HEK293 (cell line): ENCODE measurements at regions not wholly inside any gene's neighbourhood (a gene's known extent, or its start where the extent isn't known, plus 50 kb on each side); places are given as distances from the start of the nearest gene placed in this dataset.

Experiments
- CTCF ChIA-PET: fragments of 350-600 bp; formaldehyde crosslinking; extraction: SDS; loops from one replicate; lab custom pipeline; 2021; ENCODE audit warnings: antibody characterized with exemption; lab: Yijun Ruan, JAX
- POLR2A ChIA-PET: fragments of 300-600 bp; formaldehyde crosslinking; extraction: SDS; loops from one replicate; lab custom pipeline; 2020; ENCODE audit warnings: antibody characterized with exemption, inconsistent platforms; lab: Yijun Ruan, JAX
- H3K27ac ChIP-seq: fragments of 200-500 bp; sonication (Bioruptor generic); 2 replicates; pipeline ENCODE4 v1.5.1; 2014; ENCODE audit warnings: low read depth, low read length, control low read depth, inconsistent platforms; ENCODE audit errors: extremely low read depth
- H3K36me3 ChIP-seq, 2 experiments: fragments of 200-500 bp in 1 of 2; sonication (Bioruptor generic) in 1 of 2; 1 replicate in 1 of 2; 2 replicates in 1 of 2; pipeline ENCODE4 v1.5.1; 2014 to 2017; ENCODE audit warnings: inconsistent platforms in 2 of 2, low read length in 2 of 2; ENCODE audit not compliant: control insufficient read depth in 2 of 2, insufficient read depth in 1 of 2
- H3K4me1 ChIP-seq: fragments of 200-500 bp; sonication (Bioruptor generic); 2 replicates; pipeline ENCODE4 v1.5.1; 2014; ENCODE audit warnings: mild to moderate bottlenecking, low read length, inconsistent platforms; ENCODE audit not compliant: control insufficient read depth, insufficient read depth
- H3K4me3 ChIP-seq: 2 replicates; pipeline ENCODE4 v1.5.1; 2011; ENCODE audit warnings: low read depth, mild to moderate bottlenecking, control low read depth, low read length, moderate library complexity
- H3K9me3 ChIP-seq: fragments of 200-500 bp; sonication (Bioruptor generic); 2 replicates; pipeline ENCODE4 v1.5.1; 2014; ENCODE audit warnings: low read depth, low read length, inconsistent platforms; ENCODE audit not compliant: control insufficient read depth, insufficient read depth
- BCL11B ChIP-seq: fragments of 450-650 bp; formaldehyde crosslinking; IDR thresholded peaks from 2 replicates; pipeline ENCODE4 v1.5.1; 2016; ENCODE audit warnings: low read depth, missing biosample characterization, missing genetic modification characterization
- KLF10 ChIP-seq: fragments of 450-650 bp; IDR thresholded peaks from 2 replicates; pipeline ENCODE4 v1.5.1; 2018; ENCODE audit warnings: missing biosample characterization, mild to moderate bottlenecking, missing genetic modification characterization
- KLF9 ChIP-seq: fragments of 450-650 bp; formaldehyde crosslinking; IDR thresholded peaks from 2 replicates; pipeline ENCODE4 v1.5.1; 2016; ENCODE audit warnings: missing biosample characterization, missing genetic modification characterization, low read depth
- REPIN1 ChIP-seq: fragments of 450-650 bp; formaldehyde crosslinking; IDR thresholded peaks from 2 replicates; pipeline ENCODE4 v1.5.1; 2017; ENCODE audit warnings: missing biosample characterization, missing genetic modification characterization, low read depth
- ZBTB8A ChIP-seq: fragments of 450-650 bp; formaldehyde crosslinking; IDR thresholded peaks from 2 replicates; pipeline ENCODE4 v1.5.1; 2016; ENCODE audit warnings: missing biosample characterization, missing genetic modification characterization
- ZFP3 ChIP-seq: fragments of 450-650 bp; formaldehyde crosslinking; IDR thresholded peaks from 2 replicates; pipeline ENCODE4 v1.5.1; 2016; ENCODE audit warnings: low read depth, missing biosample characterization, missing genetic modification characterization
- ZNF133 ChIP-seq: fragments of 450-650 bp; formaldehyde crosslinking; IDR thresholded peaks from 2 replicates; pipeline ENCODE4 v1.5.1; 2016; ENCODE audit warnings: missing biosample characterization, missing genetic modification characterization
- ZNF354C ChIP-seq: fragments of 450-650 bp; formaldehyde crosslinking; IDR thresholded peaks from 2 replicates; pipeline ENCODE4 v1.5.1; 2016; ENCODE audit warnings: missing biosample characterization, missing genetic modification characterization, low read depth, borderline replicate concordance
- ZNF37A ChIP-seq: fragments of 450-650 bp; IDR thresholded peaks from 2 replicates; pipeline ENCODE4 v1.5.1; 2018; ENCODE audit warnings: missing biosample characterization, missing genetic modification characterization
- ZNF416 ChIP-seq: fragments of 450-650 bp; formaldehyde crosslinking; IDR thresholded peaks from 2 replicates; pipeline ENCODE4 v1.5.1; 2016; ENCODE audit warnings: missing biosample characterization, missing genetic modification characterization
- ZNF707 ChIP-seq: fragments of 450-650 bp; formaldehyde crosslinking; IDR thresholded peaks from 2 replicates; pipeline ENCODE4 v1.5.1; 2016; ENCODE audit warnings: missing biosample characterization, missing genetic modification characterization
- ZNF776 ChIP-seq: fragments of 450-650 bp; formaldehyde crosslinking; IDR thresholded peaks from 2 replicates; pipeline ENCODE4 v1.5.0; 2017; ENCODE audit warnings: missing biosample characterization, missing genetic modification characterization, borderline replicate concordance
- ZSCAN16 ChIP-seq: fragments of 450-650 bp; formaldehyde crosslinking; IDR thresholded peaks from 2 replicates; pipeline ENCODE4 v1.5.1; 2016; ENCODE audit warnings: missing biosample characterization, missing genetic modification characterization
- TF ChIP-seq, protein P1 (sequence below): fragments of 450-650 bp; formaldehyde crosslinking; IDR thresholded peaks from 2 replicates; pipeline ENCODE4; 2016; ENCODE audit warnings: missing biosample characterization, missing genetic modification characterization
- TF ChIP-seq, protein P2 (sequence below): fragments of 450-650 bp; formaldehyde crosslinking; IDR thresholded peaks from 2 replicates; pipeline ENCODE4 v1.5.1; 2016; ENCODE audit warnings: missing biosample characterization, missing genetic modification characterization, low read depth
- TF ChIP-seq, protein P3 (sequence below): fragments of 450-650 bp; formaldehyde crosslinking; conservative IDR thresholded peaks from 2 replicates; pipeline ENCODE4 v1.5.1; 2016; ENCODE audit warnings: low read depth, missing biosample characterization, missing genetic modification characterization
- TF ChIP-seq, protein P4 (sequence below): fragments of 450-650 bp; formaldehyde crosslinking; conservative IDR thresholded peaks from 2 replicates; pipeline ENCODE4 v1.5.1; 2016; ENCODE audit warnings: low read depth, missing biosample characterization, missing genetic modification characterization

DNA sequence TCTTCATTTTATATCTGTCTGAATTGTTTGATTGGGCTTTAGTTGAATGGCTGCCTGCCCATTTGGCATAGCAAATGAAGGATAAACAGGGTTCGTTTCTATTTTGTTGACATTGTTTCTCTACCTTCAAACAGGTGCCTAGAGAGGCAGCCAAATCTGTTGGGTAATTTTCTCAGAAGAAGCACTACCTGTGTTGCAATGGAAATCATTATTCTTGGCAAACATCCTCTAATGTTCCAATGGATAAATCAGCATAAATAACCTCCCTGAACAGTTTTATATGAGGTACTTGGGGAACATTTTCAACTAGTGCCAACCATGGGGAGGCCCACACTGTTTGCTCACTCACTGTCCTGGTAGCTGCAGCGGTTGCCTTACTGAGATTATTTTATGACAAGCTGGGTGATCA, 64.4 kb upstream of the PLPP4 start:
- H3K4me3 ChIP-seq, result no peak overlapping the region
- TF ChIP-seq BCL11B (tag by site-specific recombination) (no peak), ZNF37A (tag by site-specific recombination) (no peak), ZNF354C (tag by site-specific recombination) (no peak), ZFP3 (tag by site-specific recombination) (no peak), ZSCAN16 (no peak)
- TF ChIP-seq, all 188 proteins: peak for 0
- no peaks in the 10 kb centered on the region for H3K9me3 ChIP-seq
- CTCF ChIA-PET, result no interaction called here
- POLR2A ChIA-PET, result no interaction called here
- no peak overlapping the region for H3K27ac ChIP-seq
- H3K4me1 ChIP-seq, result no peaks in the 10 kb centered on the region
- H3K36me3 ChIP-seq, result no peaks in the 10 kb centered on the region

DNA sequence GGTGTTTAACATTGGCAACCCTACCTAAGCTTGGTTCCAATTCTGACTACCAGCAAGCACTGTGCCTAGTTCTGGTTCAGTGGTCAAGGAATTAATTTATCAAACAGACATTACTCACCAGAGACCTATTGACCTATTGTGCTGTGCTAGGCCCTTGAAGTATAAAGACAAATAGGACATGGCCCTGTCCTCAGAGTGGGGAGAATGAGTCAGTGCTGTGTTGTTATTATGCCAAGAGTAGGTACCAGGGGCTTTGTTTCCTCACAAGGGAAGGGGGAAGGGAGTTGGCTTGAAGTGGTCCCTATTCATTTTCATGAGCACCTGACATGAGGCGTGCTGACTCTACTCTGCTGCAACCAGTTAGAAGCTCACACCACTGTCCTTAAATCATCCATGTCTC, 62.6 kb upstream of the PLPP4 start:
- no peaks in the 10 kb centered on the region for H3K36me3 ChIP-seq
- H3K27ac ChIP-seq, result no peak overlapping the region
- ChIA-PET POLR2A (no interaction called here), CTCF (no interaction called here)
- no peak overlapping the region for H3K4me3 ChIP-seq
- no peaks in the 10 kb centered on the region for H3K4me1 ChIP-seq
- no peaks in the 10 kb centered on the region for H3K9me3 ChIP-seq
- no peak for TF ChIP-seq ZNF133 (tag by site-specific recombination)
- TF ChIP-seq, protein P1, sequence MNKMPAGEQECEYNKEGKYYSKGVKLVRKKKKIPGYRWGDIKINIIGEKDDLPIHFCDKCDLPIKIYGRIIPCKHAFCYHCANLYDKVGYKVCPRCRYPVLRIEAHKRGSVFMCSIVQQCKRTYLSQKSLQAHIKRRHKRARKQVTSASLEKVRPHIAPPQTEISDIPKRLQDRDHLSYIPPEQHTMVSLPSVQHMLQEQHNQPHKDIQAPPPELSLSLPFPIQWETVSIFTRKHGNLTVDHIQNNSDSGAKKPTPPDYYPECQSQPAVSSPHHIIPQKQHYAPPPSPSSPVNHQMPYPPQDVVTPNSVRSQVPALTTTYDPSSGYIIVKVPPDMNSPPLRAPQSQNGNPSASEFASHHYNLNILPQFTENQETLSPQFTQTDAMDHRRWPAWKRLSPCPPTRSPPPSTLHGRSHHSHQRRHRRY, result no peak
- TF ChIP-seq KLF9, result no peak
- no peak for TF ChIP-seq ZBTB8A (tag by site-specific recombination)
- TF ChIP-seq KLF10 (tag by site-specific recombination), result no peak
- TF ChIP-seq, protein P2, sequence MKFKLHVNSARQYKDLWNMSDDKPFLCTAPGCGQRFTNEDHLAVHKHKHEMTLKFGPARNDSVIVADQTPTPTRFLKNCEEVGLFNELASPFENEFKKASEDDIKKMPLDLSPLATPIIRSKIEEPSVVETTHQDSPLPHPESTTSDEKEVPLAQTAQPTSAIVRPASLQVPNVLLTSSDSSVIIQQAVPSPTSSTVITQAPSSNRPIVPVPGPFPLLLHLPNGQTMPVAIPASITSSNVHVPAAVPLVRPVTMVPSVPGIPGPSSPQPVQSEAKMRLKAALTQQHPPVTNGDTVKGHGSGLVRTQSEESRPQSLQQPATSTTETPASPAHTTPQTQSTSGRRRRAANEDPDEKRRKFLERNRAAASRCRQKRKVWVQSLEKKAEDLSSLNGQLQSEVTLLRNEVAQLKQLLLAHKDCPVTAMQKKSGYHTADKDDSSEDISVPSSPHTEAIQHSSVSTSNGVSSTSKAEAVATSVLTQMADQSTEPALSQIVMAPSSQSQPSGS, result no peak
- no peak for TF ChIP-seq ZNF776
- no peak for TF ChIP-seq ZNF416 (tag by site-specific recombination)
- TF ChIP-seq, protein P3, sequence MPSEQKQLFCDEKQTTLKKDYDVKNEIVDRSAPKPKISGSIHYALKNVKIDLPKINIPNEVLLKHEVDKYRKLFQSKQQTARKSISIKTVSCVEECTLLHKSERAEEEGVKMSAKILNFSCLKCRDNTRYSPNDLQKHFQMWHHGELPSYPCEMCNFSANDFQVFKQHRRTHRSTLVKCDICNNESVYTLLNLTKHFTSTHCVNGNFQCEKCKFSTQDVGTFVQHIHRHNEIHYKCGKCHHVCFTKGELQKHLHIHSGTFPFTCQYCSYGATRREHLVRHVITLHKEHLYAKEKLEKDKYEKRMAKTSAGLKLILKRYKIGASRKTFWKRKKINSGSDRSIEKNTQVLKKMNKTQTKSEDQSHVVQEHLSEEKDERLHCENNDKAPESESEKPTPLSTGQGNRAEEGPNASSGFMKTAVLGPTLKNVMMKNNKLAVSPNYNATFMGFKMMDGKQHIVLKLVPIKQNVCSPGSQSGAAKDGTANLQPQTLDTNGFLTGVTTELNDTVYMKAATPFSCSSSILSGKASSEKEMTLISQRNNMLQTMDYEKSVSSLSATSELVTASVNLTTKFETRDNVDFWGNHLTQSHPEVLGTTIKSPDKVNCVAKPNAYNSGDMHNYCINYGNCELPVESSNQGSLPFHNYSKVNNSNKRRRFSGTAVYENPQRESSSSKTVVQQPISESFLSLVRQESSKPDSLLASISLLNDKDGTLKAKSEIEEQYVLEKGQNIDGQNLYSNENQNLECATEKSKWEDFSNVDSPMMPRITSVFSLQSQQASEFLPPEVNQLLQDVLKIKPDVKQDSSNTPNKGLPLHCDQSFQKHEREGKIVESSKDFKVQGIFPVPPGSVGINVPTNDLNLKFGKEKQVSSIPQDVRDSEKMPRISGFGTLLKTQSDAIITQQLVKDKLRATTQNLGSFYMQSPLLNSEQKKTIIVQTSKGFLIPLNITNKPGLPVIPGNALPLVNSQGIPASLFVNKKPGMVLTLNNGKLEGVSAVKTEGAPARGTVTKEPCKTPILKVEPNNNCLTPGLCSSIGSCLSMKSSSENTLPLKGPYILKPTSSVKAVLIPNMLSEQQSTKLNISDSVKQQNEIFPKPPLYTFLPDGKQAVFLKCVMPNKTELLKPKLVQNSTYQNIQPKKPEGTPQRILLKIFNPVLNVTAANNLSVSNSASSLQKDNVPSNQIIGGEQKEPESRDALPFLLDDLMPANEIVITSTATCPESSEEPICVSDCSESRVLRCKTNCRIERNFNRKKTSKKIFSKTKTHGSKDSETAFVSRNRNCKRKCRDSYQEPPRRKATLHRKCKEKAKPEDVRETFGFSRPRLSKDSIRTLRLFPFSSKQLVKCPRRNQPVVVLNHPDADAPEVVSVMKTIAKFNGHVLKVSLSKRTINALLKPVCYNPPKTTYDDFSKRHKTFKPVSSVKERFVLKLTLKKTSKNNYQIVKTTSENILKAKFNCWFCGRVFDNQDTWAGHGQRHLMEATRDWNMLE (tag by site-specific recombination), result no peak
- TF ChIP-seq REPIN1 (tag by site-specific recombination), result no peak
- no peak for TF ChIP-seq ZNF707
- TF ChIP-seq, protein P4, sequence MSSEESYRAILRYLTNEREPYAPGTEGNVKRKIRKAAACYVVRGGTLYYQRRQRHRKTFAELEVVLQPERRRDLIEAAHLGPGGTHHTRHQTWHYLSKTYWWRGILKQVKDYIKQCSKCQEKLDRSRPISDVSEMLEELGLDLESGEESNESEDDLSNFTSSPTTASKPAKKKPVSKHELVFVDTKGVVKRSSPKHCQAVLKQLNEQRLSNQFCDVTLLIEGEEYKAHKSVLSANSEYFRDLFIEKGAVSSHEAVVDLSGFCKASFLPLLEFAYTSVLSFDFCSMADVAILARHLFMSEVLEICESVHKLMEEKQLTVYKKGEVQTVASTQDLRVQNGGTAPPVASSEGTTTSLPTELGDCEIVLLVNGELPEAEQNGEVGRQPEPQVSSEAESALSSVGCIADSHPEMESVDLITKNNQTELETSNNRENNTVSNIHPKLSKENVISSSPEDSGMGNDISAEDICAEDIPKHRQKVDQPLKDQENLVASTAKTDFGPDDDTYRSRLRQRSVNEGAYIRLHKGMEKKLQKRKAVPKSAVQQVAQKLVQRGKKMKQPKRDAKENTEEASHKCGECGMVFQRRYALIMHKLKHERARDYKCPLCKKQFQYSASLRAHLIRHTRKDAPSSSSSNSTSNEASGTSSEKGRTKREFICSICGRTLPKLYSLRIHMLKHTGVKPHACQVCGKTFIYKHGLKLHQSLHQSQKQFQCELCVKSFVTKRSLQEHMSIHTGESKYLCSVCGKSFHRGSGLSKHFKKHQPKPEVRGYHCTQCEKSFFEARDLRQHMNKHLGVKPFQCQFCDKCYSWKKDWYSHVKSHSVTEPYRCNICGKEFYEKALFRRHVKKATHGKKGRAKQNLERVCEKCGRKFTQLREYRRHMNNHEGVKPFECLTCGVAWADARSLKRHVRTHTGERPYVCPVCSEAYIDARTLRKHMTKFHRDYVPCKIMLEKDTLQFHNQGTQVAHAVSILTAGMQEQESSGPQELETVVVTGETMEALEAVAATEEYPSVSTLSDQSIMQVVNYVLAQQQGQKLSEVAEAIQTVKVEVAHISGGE, result no peak
